ENCODE measurements at regions not wholly inside any gene's neighbourhood (a gene's known extent, or its start where the extent isn't known, plus 50 kb on each side); places are given as distances from the start of the nearest gene placed in this dataset.

GRCh38 chr1:13911697-13912619, 212.0 kb downstream of the PRDM2 start:
- no peak for TF ChIP-seq POLR2A (IDR thresholded peaks at IDR 0.05)
- no peak for TF ChIP-seq CTCF (IDR thresholded peaks at IDR 0.05)
- DNase-seq (ENCODE audit: low spot score in 2 of 2) = no peak
- WGBS, 2 donors = 88 to 93% methylated on average over 8 of the region's 8 CpGs
- H3K4me3 ChIP-seq (ENCODE audit: low read depth, poor library complexity, severe bottlenecking) = no peak overlapping the region
- intact Hi-C loops (cut with DNase I; ENCODE audit: low total_unique reads) = no loop called here

GRCh38 chr1:13913396-13913795, 213.4 kb downstream of the PRDM2 start:
- TF ChIP-seq CTCF (IDR thresholded peaks at IDR 0.05) (no peak), POLR2A (IDR thresholded peaks at IDR 0.05) (no peak)
- 84 to 88% methylated on average over 1 of the region's 1 CpG for WGBS, 2 donors
- intact Hi-C loops (cut with DNase I; ENCODE audit: low total_unique reads) = no loop called here
- DNase-seq (ENCODE audit: low spot score in 2 of 2) = no peak
- H3K4me3 ChIP-seq (ENCODE audit: low read depth, poor library complexity, severe bottlenecking) = no peak overlapping the region

- intact Hi-C loops (cut with DNase I; ENCODE audit: low total_unique reads) = no loop called here
- no peak for DNase-seq (ENCODE audit: low spot score in 2 of 2)
- TF ChIP-seq CTCF (IDR thresholded peaks at IDR 0.05) (no peak), POLR2A (IDR thresholded peaks at IDR 0.05) (no peak)
- 71 to 76% methylated on average over 3 of the region's 3 CpGs for WGBS, 2 donors
- no peak overlapping the region for H3K4me3 ChIP-seq (ENCODE audit: low read depth, poor library complexity, severe bottlenecking)
These were observed 216.5 kb downstream of the PRDM2 start for GRCh38 chr1:13916530-13916929.

GRCh38 chr1:13917607-13918006, 217.6 kb downstream of the PRDM2 start:
- 64 to 85% methylated on average over 2 of the region's 2 CpGs for WGBS, 2 donors
- intact Hi-C loops (cut with DNase I; ENCODE audit: low total_unique reads) = no loop called here
- H3K4me3 ChIP-seq (ENCODE audit: low read depth, poor library complexity, severe bottlenecking) = no peak overlapping the region
- TF ChIP-seq POLR2A (IDR thresholded peaks at IDR 0.05) (no peak), CTCF (IDR thresholded peaks at IDR 0.05) (no peak)
- no peak for DNase-seq (ENCODE audit: low spot score in 2 of 2)

GRCh38 chr1:13918862-13919261, 218.9 kb downstream of the PRDM2 start:
- no peak for TF ChIP-seq POLR2A (IDR thresholded peaks at IDR 0.05)
- TF ChIP-seq CTCF (IDR thresholded peaks at IDR 0.05) = no peak
- WGBS, 2 donors = 80 to 81% methylated on average over 1 of the region's 1 CpG
- DNase-seq (ENCODE audit: low spot score in 2 of 2) = no peak
- intact Hi-C loops (cut with DNase I; ENCODE audit: low total_unique reads) = no loop called here
- H3K4me3 ChIP-seq (ENCODE audit: low read depth, poor library complexity, severe bottlenecking) = no peak overlapping the region

Data from lower leg skin (tissue), 4 donors.